T-cell (primary cell): ENCODE measurements at regions not wholly inside any gene's neighbourhood (a gene's known extent, or its start where the extent isn't known, plus 50 kb on each side); places are given as distances from the start of the nearest gene placed in this dataset.

ENCODE experiments used
- ATAC-seq, 4 experiments: fragments of 200-7000 bp in 3 of 4; fragments of 150-1000 bp in 1 of 4; cut with Tn5 transposase; replicated peaks in 1 of 4; 1 replicate in 3 of 4; 2 replicates in 1 of 4; pipeline ENCODE4 v1.10.0; 2021; ENCODE audit warnings: moderate library complexity in 3 of 4, mild to moderate bottlenecking in 2 of 4, moderate number of reproducible peaks in 1 of 4
- CTCF ChIA-PET, 2 donors: fragments of 300-600 bp; sonication (Branson Sonifier 250); formaldehyde crosslinking; loops; one replicate each; lab custom pipeline; 2022; ENCODE audit warnings: antibody characterized with exemption in 2 of 2; lab: Charles Lee
- POLR2A ChIA-PET, 2 donors: fragments of 300-600 bp; sonication (Branson Sonifier 250); formaldehyde crosslinking; loops; one replicate each; lab custom pipeline; 2022; ENCODE audit warnings: antibody characterized with exemption in 2 of 2; lab: Charles Lee
- DNase-seq, 35 experiments: peaks; one replicate each; pipeline versions ENCODE4 v3.0.0 to v3.0.0-alpha.2; 2013 to 2023
- H3K27ac ChIP-seq: one replicate; pipeline ENCODE4 v1.5.1; 2013; ENCODE audit warnings: low read length
- H3K27me3 ChIP-seq, 2 experiments: replicated peaks in 1 of 2; 1 replicate in 1 of 2; 2 replicates in 1 of 2; pipeline versions ENCODE4 v1.6.1 to v1.7.0; 2013; ENCODE audit warnings: low read length in 1 of 2, mixed read lengths in 1 of 2; ENCODE audit not compliant: control insufficient read depth in 2 of 2, insufficient read depth in 2 of 2; ENCODE audit errors: extremely low read depth in 1 of 2
- H3K36me3 ChIP-seq, 2 donors: 1 replicate in 1 of 2; 2 replicates in 1 of 2; pipeline versions ENCODE4 v1.6.1 to v1.7.0; 2013; ENCODE audit warnings: low read length in 1 of 2; ENCODE audit not compliant: control insufficient read depth in 2 of 2, insufficient read depth in 1 of 2; ENCODE audit errors: extremely low read depth in 1 of 2
- H3K4me1 ChIP-seq, 2 experiments: 1 replicate in 1 of 2; 2 replicates in 1 of 2; pipeline versions ENCODE4 v1.6.1 to v1.7.0; 2013; ENCODE audit warnings: low read length in 2 of 2, mixed read lengths in 1 of 2; ENCODE audit not compliant: insufficient read depth in 2 of 2, control insufficient read depth in 1 of 2; ENCODE audit errors: extremely low read depth in 1 of 2
- H3K4me3 ChIP-seq, 2 donors: 1 replicate in 1 of 2; 2 replicates in 1 of 2; pipeline versions ENCODE4 v1.5.1 to v1.7.0; 2013; ENCODE audit warnings: mild to moderate bottlenecking in 2 of 2, low read length in 1 of 2, moderate library complexity in 1 of 2; ENCODE audit not compliant: control insufficient read depth in 1 of 2; ENCODE audit errors: extremely low read depth in 1 of 2
- H3K9me3 ChIP-seq: 2 replicates; pipeline ENCODE4 v1.7.0; 2013
- H3K27ac Mint-ChIP-seq, 2 donors: one replicate each; pipeline ENCODE4 v1.8.0; 2020 to 2021; ENCODE audit warnings: mild to moderate bottlenecking in 2 of 2, mixed read lengths in 2 of 2
- H3K27me3 Mint-ChIP-seq, 2 donors: one replicate each; pipeline ENCODE4 v1.8.0; 2021 to 2022; ENCODE audit warnings: mixed read lengths in 2 of 2
- H3K36me3 Mint-ChIP-seq: one replicate; pipeline ENCODE4 v1.8.0; 2021; ENCODE audit warnings: mixed read lengths
- H3K4me1 Mint-ChIP-seq, 3 donors: one replicate each; pipeline ENCODE4 v1.8.0; 2020 to 2022; ENCODE audit warnings: mixed read lengths in 3 of 3, mild to moderate bottlenecking in 1 of 3
- H3K4me3 Mint-ChIP-seq, 3 donors: one replicate each; pipeline ENCODE4 v1.8.0; 2020 to 2022; ENCODE audit warnings: mild to moderate bottlenecking in 3 of 3, mixed read lengths in 3 of 3, moderate library complexity in 3 of 3
- H3K9me3 Mint-ChIP-seq, 3 donors: one replicate each; pipeline ENCODE4 v1.8.0; 2020 to 2022; ENCODE audit warnings: mixed read lengths in 3 of 3
- WGBS: methylation state at CpG from one replicate; pipeline ENCODE4 v1.1.5; 2013; ENCODE audit warnings: missing lambda C conversion rate; ENCODE audit not compliant: insufficient coverage; 5-methylcytosine and 5-hydroxymethylcytosine counted together

- Mint-ChIP-seq H3K9me3 (peaks cover 0 to 14% (median 4%) of the 10 kb centered on the region in 3 donors), H3K4me1 (peaks cover 1 to 5% (median 5%) of the 10 kb centered on the region in 3 donors), H3K27ac (no peak overlapping the region), H3K4me3 (no peak overlapping the region), H3K36me3 (peaks cover 4% of the 10 kb centered on the region), H3K27me3 (no peaks in the 10 kb centered on the region)
- 100% methylated on average over 1 of the region's 3 CpGs for WGBS
- H3K9me3 ChIP-seq, result no peaks in the 10 kb centered on the region
- ChIA-PET POLR2A (interaction anchor here in 1 of 2 donors (0.6 kb wide), 1 partner anchor 136 kb away, joined by 3 read pairs; no protein-coding TSS in a partner anchor), CTCF (no interaction called here)
- peaks cover 2 to 18% of the 10 kb centered on the region in 2 experiments for H3K4me1 ChIP-seq
- no peak overlapping the region for H3K27ac ChIP-seq
- DNase-seq (no peak), ATAC-seq (no peak)
- H3K4me3 ChIP-seq, result no peak overlapping the region
- H3K27me3 ChIP-seq, result no peaks in the 10 kb centered on the region
- H3K36me3 ChIP-seq, result no peaks in the 10 kb centered on the region
Measured at GRCh38 chr12:67558775-67559174, 89.8 kb upstream of the DYRK2 start.

- WGBS, result 91% methylated on average over 3 of the region's 3 CpGs
- ATAC-seq, result no peak
- Mint-ChIP-seq H3K36me3 (peaks cover 4% of the 10 kb centered on the region), H3K4me3 (no peak overlapping the region), H3K4me1 (peaks cover 1 to 5% (median 5%) of the 10 kb centered on the region in 3 donors), H3K9me3 (peaks cover 0 to 14% (median 4%) of the 10 kb centered on the region in 3 donors), H3K27me3 (no peaks in the 10 kb centered on the region), H3K27ac (no peak overlapping the region)
- POLR2A ChIA-PET, result no interaction called here
- DNase-seq, result no peak
- no peaks in the 10 kb centered on the region for H3K36me3 ChIP-seq
- H3K9me3 ChIP-seq, result no peaks in the 10 kb centered on the region
- H3K27ac ChIP-seq, result no peak overlapping the region
- peaks cover 2 to 15% of the 10 kb centered on the region in 2 experiments for H3K4me1 ChIP-seq
- H3K27me3 ChIP-seq, result no peaks in the 10 kb centered on the region
- H3K4me3 ChIP-seq, result no peak overlapping the region
- CTCF ChIA-PET, result no interaction called here
Measured at GRCh38 chr12:67559751-67560150, 88.8 kb upstream of the DYRK2 start.

DNA sequence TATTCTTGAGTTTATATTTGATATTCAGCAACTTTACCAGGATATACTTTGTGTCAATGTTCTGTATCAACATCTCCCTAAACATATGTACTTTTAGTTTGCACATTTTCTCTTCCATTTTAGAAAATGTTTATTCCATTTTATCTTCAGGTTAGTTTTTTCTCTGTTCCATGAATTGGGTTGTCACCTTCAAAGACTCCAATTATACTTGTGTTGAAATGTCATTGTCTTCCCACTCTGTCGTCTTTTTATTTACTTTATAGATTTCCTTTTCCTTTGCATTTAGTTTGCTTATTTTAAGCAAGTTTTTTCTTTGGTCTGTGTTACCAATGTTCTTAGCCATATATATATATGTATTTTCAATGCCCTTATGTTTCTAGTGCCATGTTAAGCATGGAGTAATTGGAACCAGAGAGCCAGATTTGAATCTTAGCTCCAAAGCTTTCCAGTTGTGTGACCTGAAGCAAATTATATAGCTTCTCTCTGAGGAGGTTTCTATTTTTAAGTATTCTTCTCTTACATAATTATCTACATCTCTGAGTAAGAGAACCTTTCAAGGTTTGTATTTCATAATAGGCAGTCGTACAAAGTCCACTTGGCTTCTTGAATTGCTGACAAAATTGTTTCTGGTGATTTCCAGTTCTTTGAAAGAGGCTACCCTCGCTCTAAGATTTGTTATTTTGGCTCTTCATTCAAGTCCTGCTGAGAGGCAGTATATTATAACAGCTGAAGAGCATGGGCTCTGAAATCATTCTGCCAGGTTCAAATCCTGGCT is 85.8 kb upstream of the DYRK2 start:
- no peak for DNase-seq
- Histone ChIP-seq H3K36me3 (no peaks in the 10 kb centered on the region), H3K4me3 (no peak overlapping the region), H3K27ac (no peak overlapping the region), H3K9me3 (no peaks in the 10 kb centered on the region), H3K4me1 (no peaks in the 10 kb centered on the region), H3K27me3 (no peaks in the 10 kb centered on the region)
- H3K36me3 Mint-ChIP-seq, result peaks cover 7% of the 10 kb centered on the region
- peaks cover 4 to 26% (median 5%) of the 10 kb centered on the region in 3 donors for H3K9me3 Mint-ChIP-seq
- ChIA-PET CTCF (interaction anchor here in 1 of 2 donors (0.6 kb wide), 1 partner anchor 85 kb away, joined by 3 read pairs; the partner anchor contains the start of gene DYRK2), POLR2A (interaction anchor here in 1 of 2 donors (0.6 kb wide), 1 partner anchor 139 kb away, joined by 4 read pairs; no protein-coding TSS in a partner anchor)
- peaks cover 0 to under 1% of the 10 kb centered on the region in 2 donors for H3K27me3 Mint-ChIP-seq
- 88% methylated on average over 1 of the region's 3 CpGs for WGBS
- no peak overlapping the region for H3K27ac Mint-ChIP-seq
- no peak overlapping the region for H3K4me3 Mint-ChIP-seq
- peaks cover 1 to 5% (median 3%) of the 10 kb centered on the region in 3 donors for H3K4me1 Mint-ChIP-seq
- no peak for ATAC-seq

GRCh38 chr12:67568055-67568454 is 80.5 kb upstream of the DYRK2 start:
- CTCF ChIA-PET, result interaction anchor here in 1 of 2 donors (0.6 kb wide), 2 partner anchors 26 to 212 kb away, joined by 3 to 10 read pairs; no protein-coding TSS in a partner anchor
- peaks cover 0 to 12% (median 5%) of the 10 kb centered on the region in 3 donors for H3K9me3 Mint-ChIP-seq
- no peak for DNase-seq
- H3K4me1 Mint-ChIP-seq, result peaks cover 3 to 10% (median 9%) of the 10 kb centered on the region in 3 donors
- ATAC-seq, result no peak
- H3K36me3 ChIP-seq, result no peaks in the 10 kb centered on the region
- no CpG with 5 or more reads among the region's 2 CpGs for WGBS
- H3K27ac Mint-ChIP-seq, result no peak overlapping the region
- H3K27me3 ChIP-seq, result no peaks in the 10 kb centered on the region
- H3K27me3 Mint-ChIP-seq, result peaks cover 0 to 7% of the 10 kb centered on the region in 2 donors
- H3K4me3 ChIP-seq, result no peak overlapping the region
- no peak overlapping the region for H3K4me3 Mint-ChIP-seq
- H3K4me1 ChIP-seq, result no peaks in the 10 kb centered on the region
- POLR2A ChIA-PET, result no interaction called here
- H3K9me3 ChIP-seq, result no peaks in the 10 kb centered on the region
- no peak overlapping the region for H3K27ac ChIP-seq
- peaks cover 3% of the 10 kb centered on the region for H3K36me3 Mint-ChIP-seq

- CTCF ChIA-PET, result interaction anchor here in 1 of 2 donors (1.5 kb wide), 1 partner anchor 8 kb away, joined by 3 read pairs; no protein-coding TSS in a partner anchor
- Mint-ChIP-seq H3K9me3 (peaks cover 0 to 5% (median 0%) of the 10 kb centered on the region in 3 donors), H3K27me3 (peaks cover 0 to 7% of the 10 kb centered on the region in 2 donors), H3K27ac (no peak overlapping the region), H3K4me1 (peaks cover 12 to 19% (median 17%) of the 10 kb centered on the region in 3 donors), H3K4me3 (no peak overlapping the region), H3K36me3 (no peaks in the 10 kb centered on the region)
- no peaks in the 10 kb centered on the region for H3K27me3 ChIP-seq
- POLR2A ChIA-PET, result interaction anchor here in 1 of 2 donors (0.6 kb wide), 1 partner anchor 31 kb away, joined by 3 read pairs; no protein-coding TSS in a partner anchor
- no peaks in the 10 kb centered on the region for H3K36me3 ChIP-seq
- no peak overlapping the region for H3K27ac ChIP-seq
- H3K9me3 ChIP-seq, result no peaks in the 10 kb centered on the region
- peaks cover 0 to 3% of the 10 kb centered on the region in 2 experiments for H3K4me1 ChIP-seq
- no peak overlapping the region for H3K4me3 ChIP-seq
- no peak for ATAC-seq
- no peak for DNase-seq
Measured at GRCh38 chr12:67572492-67572891, 76.1 kb upstream of the DYRK2 start.

- Histone ChIP-seq H3K27ac (no peak overlapping the region), H3K36me3 (no peaks in the 10 kb centered on the region), H3K4me1 (peaks cover 5 to 10% of the 10 kb centered on the region in 2 experiments), H3K4me3 (no peak overlapping the region), H3K27me3 (no peaks in the 10 kb centered on the region), H3K9me3 (no peaks in the 10 kb centered on the region)
- H3K36me3 Mint-ChIP-seq, result no peaks in the 10 kb centered on the region
- ChIA-PET CTCF (interaction anchor here in 1 of 2 donors (1.3 kb wide), 1 partner anchor 57 kb away, joined by 3 read pairs; no protein-coding TSS in a partner anchor), POLR2A (no interaction called here)
- DNase-seq, result no peak
- no peak for ATAC-seq
- H3K27me3 Mint-ChIP-seq, result peaks cover 0 to 4% of the 10 kb centered on the region in 2 donors
- H3K9me3 Mint-ChIP-seq, result peaks cover 0 to 5% (median 0%) of the 10 kb centered on the region in 3 donors
- H3K4me1 Mint-ChIP-seq, result peaks cover 22 to 29% (median 28%) of the 10 kb centered on the region in 3 donors
- 100% methylated on average over 1 of the region's 4 CpGs for WGBS
- no peak overlapping the region for H3K27ac Mint-ChIP-seq
- no peak overlapping the region for H3K4me3 Mint-ChIP-seq
Measured at GRCh38 chr12:67573566-67573965, 75.0 kb upstream of the DYRK2 start.
